Activated B cell treated with CpG ODN at 0.5 μM for 24 hours (primary cell): ENCODE measurements at regions not wholly inside any gene's neighbourhood (a gene's known extent, or its start where the extent isn't known, plus 50 kb on each side); places are given as distances from the start of the nearest gene placed in this dataset.
"Not testable (repeated sequence)": the region's sequence is repeated elsewhere in the genome, so short reads cannot be mapped to it uniquely, and the experiment has no call there.

Experiments
- ATAC-seq: fragments of 200-7000 bp; cut with Tn5 transposase; one replicate; pipeline ENCODE4 v1.10.0; 2021; ENCODE audit warnings: low read depth, mild to moderate bottlenecking, moderate library complexity
- CTCF ChIA-PET: fragments of 350-600 bp; sonication (Branson Sonifier 250); formaldehyde crosslinking; loops from one replicate; lab custom pipeline; 2021; ENCODE audit warnings: antibody characterized with exemption; lab: Charles Lee
- POLR2A ChIA-PET: fragments of 350-600 bp; sonication (Branson Sonifier 250); formaldehyde crosslinking; loops from one replicate; lab custom pipeline; 2021; ENCODE audit warnings: antibody characterized with exemption; lab: Charles Lee
- DNase-seq: peaks from one replicate; pipeline ENCODE4 v3.0.0; 2022
- H3K27ac Mint-ChIP-seq: one replicate; pipeline ENCODE4 v1.8.0; 2020; ENCODE audit warnings: mixed read lengths
- H3K27me3 Mint-ChIP-seq: one replicate; pipeline ENCODE4 v1.8.0; 2021; ENCODE audit warnings: mixed read lengths
- H3K36me3 Mint-ChIP-seq: one replicate; pipeline ENCODE4 v1.8.0; 2021; ENCODE audit warnings: low read depth, mixed read lengths
- H3K4me1 Mint-ChIP-seq: one replicate; pipeline ENCODE4 v1.8.0; 2021; ENCODE audit warnings: mixed read lengths
- H3K4me3 Mint-ChIP-seq: one replicate; pipeline ENCODE4 v1.8.0; 2020; ENCODE audit warnings: mild to moderate bottlenecking, mixed read lengths
- H3K9me3 Mint-ChIP-seq: one replicate; pipeline ENCODE4 v1.8.0; 2020; ENCODE audit warnings: mixed read lengths
- CTCF ChIP-seq: fragments of 200-600 bp; IDR thresholded peaks from one replicate; pipeline ENCODE4 v1.8.0; 2022; ENCODE audit warnings: antibody characterized with exemption, mild to moderate bottlenecking
- intact Hi-C: fragments of 100-400 bp; cut with micrococcal nuclease; formaldehyde crosslinking; loops from one replicate; pipeline ENCODE4 v1.15.1; 2024

GRCh38 chr4:149050840-149051239 is 608.6 kb upstream of the NR3C2 start:
- H3K4me3 Mint-ChIP-seq: no peak overlapping the region
- ATAC-seq (no peak), DNase-seq (no peak)
- ChIA-PET CTCF (no interaction called here), POLR2A (no interaction called here)
- intact Hi-C loops: no loop called here
- no peaks in the 10 kb centered on the region for H3K9me3 Mint-ChIP-seq
- no peak overlapping the region for H3K27ac Mint-ChIP-seq
- H3K27me3 Mint-ChIP-seq: no peaks in the 10 kb centered on the region
- no peaks in the 10 kb centered on the region for H3K36me3 Mint-ChIP-seq
- no peaks in the 10 kb centered on the region for H3K4me1 Mint-ChIP-seq
- TF ChIP-seq CTCF: no peak

- H3K27me3 Mint-ChIP-seq: no peaks in the 10 kb centered on the region
- H3K27ac Mint-ChIP-seq: no peak overlapping the region
- ATAC-seq: no peak
- DNase-seq: no peak
- TF ChIP-seq CTCF: no peak
- no peaks in the 10 kb centered on the region for H3K4me1 Mint-ChIP-seq
- H3K36me3 Mint-ChIP-seq: no peaks in the 10 kb centered on the region
- H3K4me3 Mint-ChIP-seq: no peak overlapping the region
- ChIA-PET CTCF (no interaction called here), POLR2A (no interaction called here)
- intact Hi-C loops: no loop called here
- H3K9me3 Mint-ChIP-seq: no peaks in the 10 kb centered on the region
Observed at GRCh38 chr4:149048451-149049143, 606.4 kb upstream of the NR3C2 start.

- ChIA-PET CTCF (no interaction called here), POLR2A (no interaction called here)
- no peak for TF ChIP-seq CTCF
- Mint-ChIP-seq H3K4me1 (no peaks in the 10 kb centered on the region), H3K9me3 (no peaks in the 10 kb centered on the region), H3K36me3 (no peaks in the 10 kb centered on the region), H3K27ac (no peak overlapping the region), H3K4me3 (no peak overlapping the region), H3K27me3 (no peaks in the 10 kb centered on the region)
- intact Hi-C loops: no loop called here
- ATAC-seq: no peak
- no peak for DNase-seq
Observed at GRCh38 chr4:149047368-149047767, 605.2 kb upstream of the NR3C2 start.

GRCh38 chr4:149045731-149046130 is 603.5 kb upstream of the NR3C2 start:
- Mint-ChIP-seq H3K9me3 (no peaks in the 10 kb centered on the region), H3K27ac (no peak overlapping the region), H3K36me3 (no peaks in the 10 kb centered on the region), H3K4me1 (no peaks in the 10 kb centered on the region), H3K4me3 (no peak overlapping the region), H3K27me3 (no peaks in the 10 kb centered on the region)
- CTCF ChIA-PET: no interaction called here
- POLR2A ChIA-PET: no interaction called here
- ATAC-seq: no peak
- intact Hi-C loops: no loop called here
- no peak for TF ChIP-seq CTCF
- DNase-seq: no peak

- POLR2A ChIA-PET, H3K36me3 Mint-ChIP-seq, DNase-seq, H3K27me3 Mint-ChIP-seq, intact Hi-C loops, H3K9me3 Mint-ChIP-seq, H3K4me1 Mint-ChIP-seq, ATAC-seq, H3K4me3 Mint-ChIP-seq, CTCF ChIA-PET, H3K27ac Mint-ChIP-seq: not testable (repeated sequence)
Observed at GRCh38 chr4:149039786-149040185, 597.6 kb upstream of the NR3C2 start.

GRCh38 chr4:149031399-149031798 is 589.2 kb upstream of the NR3C2 start:
- no peaks in the 10 kb centered on the region for H3K4me1 Mint-ChIP-seq
- H3K27me3 Mint-ChIP-seq: no peaks in the 10 kb centered on the region
- TF ChIP-seq CTCF: no peak
- H3K4me3 Mint-ChIP-seq: no peak overlapping the region
- CTCF ChIA-PET: interaction anchor here (1.0 kb wide), 1 partner anchor 975 kb away, joined by 7 read pairs; no protein-coding TSS in a partner anchor
- ATAC-seq (no peak), DNase-seq (no peak)
- no peaks in the 10 kb centered on the region for H3K36me3 Mint-ChIP-seq
- H3K27ac Mint-ChIP-seq: no peak overlapping the region
- no peaks in the 10 kb centered on the region for H3K9me3 Mint-ChIP-seq
- POLR2A ChIA-PET: no interaction called here
- intact Hi-C loops: loop anchor here (2.0 kb wide), 1 partner anchor 975 kb away; no protein-coding TSS in a partner anchor
